ENCODE measurements at regions not wholly inside any gene's neighbourhood (a gene's known extent, or its start where the extent isn't known, plus 50 kb on each side); places are given as distances from the start of the nearest gene placed in this dataset.

DNA sequence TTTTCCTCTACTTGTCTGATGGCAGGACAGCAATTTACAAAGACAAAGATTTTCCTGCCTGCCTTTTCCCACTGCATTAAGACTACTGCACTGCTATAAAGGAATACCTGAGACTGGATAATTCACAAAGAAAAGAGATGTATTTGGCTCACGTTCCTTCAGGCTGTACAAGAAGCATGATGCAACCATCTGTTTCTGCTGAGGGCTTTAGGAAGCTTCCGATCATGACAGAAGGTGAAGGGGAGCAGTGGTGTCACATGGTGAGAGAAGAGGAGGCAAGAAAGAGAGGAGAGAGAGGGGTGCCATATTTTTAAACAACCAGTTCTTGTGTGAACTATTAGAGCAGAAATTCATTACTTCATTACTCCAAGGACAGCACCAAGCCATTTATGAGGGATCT lies 617.1 kb upstream of the HTR2C start:
- Histone ChIP-seq H4K20me1 (ENCODE audit: insufficient read depth) (no peaks in the 10 kb centered on the region), H3K9ac (ENCODE audit: low read length) (no peak overlapping the region), H3F3A (ENCODE audit: insufficient read depth, low read length, poor library complexity, severe bottlenecking) (no peaks in the 10 kb centered on the region), H3K27me3 (ENCODE audit: insufficient read depth, low read depth, low read length) (no peaks in the 10 kb centered on the region), H3K9me3 (ENCODE audit: low read length) (no peaks in the 10 kb centered on the region), H3K27ac (ENCODE audit: low read length) (no peak overlapping the region), H2AFZ (ENCODE audit: low read depth, low read length) (no peak overlapping the region), H3K9me2 (ENCODE audit: insufficient read depth, low read length) (no peaks in the 10 kb centered on the region), H3K36me3 (ENCODE audit: insufficient read depth, low read length) (no peaks in the 10 kb centered on the region), H3K4me3 (ENCODE audit: low read length) (no peak overlapping the region), H3K4me2 (ENCODE audit: low read length) (no peak overlapping the region), H3K79me2 (replicated peaks; ENCODE audit: insufficient read depth, low read length) (no peaks in the 10 kb centered on the region)
- TF ChIP-seq SMC3 (conservative IDR thresholded peaks at IDR 0.05; ENCODE audit: poor library complexity) = no peak
- no peak for TF ChIP-seq MXI1 (conservative IDR thresholded peaks at IDR 0.05; ENCODE audit: poor library complexity, severe bottlenecking)
- no peak for TF ChIP-seq EP300 (conservative IDR thresholded peaks at IDR 0.05; ENCODE audit: poor library complexity, severe bottlenecking)
- no peak for TF ChIP-seq POLR2AphosphoS5 (IDR thresholded peaks at IDR 0.05)
- no peak for TF ChIP-seq RAD21 (conservative IDR thresholded peaks at IDR 0.05)
- TF ChIP-seq TAF1 (IDR thresholded peaks at IDR 0.05; ENCODE audit: low read depth) = no peak
- TF ChIP-seq, protein P1, sequence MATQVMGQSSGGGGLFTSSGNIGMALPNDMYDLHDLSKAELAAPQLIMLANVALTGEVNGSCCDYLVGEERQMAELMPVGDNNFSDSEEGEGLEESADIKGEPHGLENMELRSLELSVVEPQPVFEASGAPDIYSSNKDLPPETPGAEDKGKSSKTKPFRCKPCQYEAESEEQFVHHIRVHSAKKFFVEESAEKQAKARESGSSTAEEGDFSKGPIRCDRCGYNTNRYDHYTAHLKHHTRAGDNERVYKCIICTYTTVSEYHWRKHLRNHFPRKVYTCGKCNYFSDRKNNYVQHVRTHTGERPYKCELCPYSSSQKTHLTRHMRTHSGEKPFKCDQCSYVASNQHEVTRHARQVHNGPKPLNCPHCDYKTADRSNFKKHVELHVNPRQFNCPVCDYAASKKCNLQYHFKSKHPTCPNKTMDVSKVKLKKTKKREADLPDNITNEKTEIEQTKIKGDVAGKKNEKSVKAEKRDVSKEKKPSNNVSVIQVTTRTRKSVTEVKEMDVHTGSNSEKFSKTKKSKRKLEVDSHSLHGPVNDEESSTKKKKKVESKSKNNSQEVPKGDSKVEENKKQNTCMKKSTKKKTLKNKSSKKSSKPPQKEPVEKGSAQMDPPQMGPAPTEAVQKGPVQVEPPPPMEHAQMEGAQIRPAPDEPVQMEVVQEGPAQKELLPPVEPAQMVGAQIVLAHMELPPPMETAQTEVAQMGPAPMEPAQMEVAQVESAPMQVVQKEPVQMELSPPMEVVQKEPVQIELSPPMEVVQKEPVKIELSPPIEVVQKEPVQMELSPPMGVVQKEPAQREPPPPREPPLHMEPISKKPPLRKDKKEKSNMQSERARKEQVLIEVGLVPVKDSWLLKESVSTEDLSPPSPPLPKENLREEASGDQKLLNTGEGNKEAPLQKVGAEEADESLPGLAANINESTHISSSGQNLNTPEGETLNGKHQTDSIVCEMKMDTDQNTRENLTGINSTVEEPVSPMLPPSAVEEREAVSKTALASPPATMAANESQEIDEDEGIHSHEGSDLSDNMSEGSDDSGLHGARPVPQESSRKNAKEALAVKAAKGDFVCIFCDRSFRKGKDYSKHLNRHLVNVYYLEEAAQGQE (IDR thresholded peaks at IDR 0.05; ENCODE audit: borderline replicate concordance) = no peak
- TF ChIP-seq, protein P2, sequence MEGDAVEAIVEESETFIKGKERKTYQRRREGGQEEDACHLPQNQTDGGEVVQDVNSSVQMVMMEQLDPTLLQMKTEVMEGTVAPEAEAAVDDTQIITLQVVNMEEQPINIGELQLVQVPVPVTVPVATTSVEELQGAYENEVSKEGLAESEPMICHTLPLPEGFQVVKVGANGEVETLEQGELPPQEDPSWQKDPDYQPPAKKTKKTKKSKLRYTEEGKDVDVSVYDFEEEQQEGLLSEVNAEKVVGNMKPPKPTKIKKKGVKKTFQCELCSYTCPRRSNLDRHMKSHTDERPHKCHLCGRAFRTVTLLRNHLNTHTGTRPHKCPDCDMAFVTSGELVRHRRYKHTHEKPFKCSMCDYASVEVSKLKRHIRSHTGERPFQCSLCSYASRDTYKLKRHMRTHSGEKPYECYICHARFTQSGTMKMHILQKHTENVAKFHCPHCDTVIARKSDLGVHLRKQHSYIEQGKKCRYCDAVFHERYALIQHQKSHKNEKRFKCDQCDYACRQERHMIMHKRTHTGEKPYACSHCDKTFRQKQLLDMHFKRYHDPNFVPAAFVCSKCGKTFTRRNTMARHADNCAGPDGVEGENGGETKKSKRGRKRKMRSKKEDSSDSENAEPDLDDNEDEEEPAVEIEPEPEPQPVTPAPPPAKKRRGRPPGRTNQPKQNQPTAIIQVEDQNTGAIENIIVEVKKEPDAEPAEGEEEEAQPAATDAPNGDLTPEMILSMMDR (IDR thresholded peaks at IDR 0.05; ENCODE audit: poor library complexity, severe bottlenecking) = no peak
- no peak for TF ChIP-seq EZH2 (IDR thresholded peaks at IDR 0.05; ENCODE audit: borderline replicate concordance, insufficient read depth, low read length, poor library complexity, severe bottlenecking)

DNA sequence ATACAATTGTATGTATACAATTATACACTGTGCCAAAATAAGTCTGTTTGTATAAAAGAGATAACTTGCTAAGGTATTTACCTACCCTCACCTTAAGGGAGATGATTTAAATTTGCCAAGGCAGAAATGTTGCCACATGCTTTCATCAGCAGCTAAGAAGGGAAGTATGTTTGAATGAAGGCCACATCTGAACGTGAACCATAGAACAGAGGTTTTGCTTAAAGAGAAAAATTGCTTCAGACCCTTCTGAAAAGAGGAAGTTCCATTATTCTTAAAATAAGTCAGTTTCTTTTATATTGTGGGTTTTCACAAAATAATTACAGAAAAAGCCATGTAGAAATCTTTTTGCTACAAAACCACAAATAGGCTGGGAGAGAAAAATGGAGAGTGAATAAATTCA lies 621.5 kb upstream of the HTR2C start:
- no peak overlapping the region for H3K9ac ChIP-seq (ENCODE audit: low read length)
- no peaks in the 10 kb centered on the region for H3K36me3 ChIP-seq (ENCODE audit: insufficient read depth, low read length)
- H4K20me1 ChIP-seq (ENCODE audit: insufficient read depth) = no peaks in the 10 kb centered on the region
- TF ChIP-seq EP300 (conservative IDR thresholded peaks at IDR 0.05; ENCODE audit: poor library complexity, severe bottlenecking) (no peak), POLR2AphosphoS5 (IDR thresholded peaks at IDR 0.05) (no peak), EZH2 (IDR thresholded peaks at IDR 0.05; ENCODE audit: borderline replicate concordance, insufficient read depth, low read length, poor library complexity, severe bottlenecking) (no peak), RAD21 (conservative IDR thresholded peaks at IDR 0.05) (no peak), MXI1 (conservative IDR thresholded peaks at IDR 0.05; ENCODE audit: poor library complexity, severe bottlenecking) (no peak), TAF1 (IDR thresholded peaks at IDR 0.05; ENCODE audit: low read depth) (no peak), SMC3 (conservative IDR thresholded peaks at IDR 0.05; ENCODE audit: poor library complexity) (no peak)
- TF ChIP-seq, protein P1 (IDR thresholded peaks at IDR 0.05; ENCODE audit: borderline replicate concordance) = no peak
- TF ChIP-seq, protein P2 (IDR thresholded peaks at IDR 0.05; ENCODE audit: poor library complexity, severe bottlenecking) = no peak
- H3K27me3 ChIP-seq (ENCODE audit: insufficient read depth, low read depth, low read length) = no peaks in the 10 kb centered on the region
- H3F3A ChIP-seq (ENCODE audit: insufficient read depth, low read length, poor library complexity, severe bottlenecking) = no peaks in the 10 kb centered on the region
- no peaks in the 10 kb centered on the region for H3K79me2 ChIP-seq (replicated peaks; ENCODE audit: insufficient read depth, low read length)
- H3K9me3 ChIP-seq (ENCODE audit: low read length) = no peaks in the 10 kb centered on the region
- peak overlapping the region; percentile 46 for H3K27ac ChIP-seq (ENCODE audit: low read length)
- H3K4me2 ChIP-seq (ENCODE audit: low read length) = no peak overlapping the region
- H3K9me2 ChIP-seq (ENCODE audit: insufficient read depth, low read length) = no peaks in the 10 kb centered on the region
- no peak overlapping the region for H3K4me3 ChIP-seq (ENCODE audit: low read length)
- H2AFZ ChIP-seq (ENCODE audit: low read depth, low read length) = no peak overlapping the region
